ENCODE measurements at regions not wholly inside any gene's neighbourhood (a gene's known extent, or its start where the extent isn't known, plus 50 kb on each side); places are given as distances from the start of the nearest gene placed in this dataset.
"Not testable (repeated sequence)": the region's sequence is repeated elsewhere in the genome, so short reads cannot be mapped to it uniquely, and the experiment has no call there.

- TF ChIP-seq CTCF, POLR2A, POLR2AphosphoS5 (IDR thresholded peaks at IDR 0.05): not testable (repeated sequence)
Measured at GRCh38 chr15:36454244-36454643, 125.2 kb upstream of the CDIN1 start.

Measured in prostate gland (tissue), 2 donors.